K562 (cell line): ENCODE measurements at regions not wholly inside any gene's neighbourhood (a gene's known extent, or its start where the extent isn't known, plus 50 kb on each side); places are given as distances from the start of the nearest gene placed in this dataset.

ENCODE experiments used
- ATAC-seq: fragments of 200-7000 bp; cut with Tn5 transposase; 3 replicates; pipeline ENCODE4 v1.9.1; 2020; ENCODE audit warnings: moderate library complexity
- BruUV-seq: library from RNA; stranded (reverse); fragments of 400-500 nt; replicated peaks from 2 replicates; lab custom pipeline; 2021; lab: Mats Ljungman, UMichigan
- CTCF ChIA-PET: fragments of 300-600 bp; formaldehyde crosslinking; extraction: SDS; loops from one replicate; lab custom pipeline; 2021; ENCODE audit warnings: low intra/inter-chr PET ratio; lab: Yijun Ruan, JAX
- POLR2A ChIA-PET: fragments of 300-600, 350-650 bp; sonication (Branson Sonifier 250); formaldehyde crosslinking; extraction: SDS; loops from one replicate; lab custom pipeline; 2021; ENCODE audit warnings: antibody characterized with exemption, inconsistent platforms; lab: Yijun Ruan, JAX
- DNase-seq, 4 experiments: peaks; one replicate each; pipeline versions ENCODE4 v3.0.0 to v3.0.0-alpha.2; 2011 to 2018; ENCODE audit warnings: low spot score in 3 of 4, mixed read lengths in 3 of 4; ENCODE audit errors: extremely low read depth in 1 of 4
- FAIRE-seq: peaks from 2 replicates; lab custom pipeline; 2011; peaks lifted over from hg19 to GRCh38; lab: Jason Lieb, UNC
- H2AFZ ChIP-seq: 2 replicates; pipeline ENCODE4 v1.6.0; 2011; ENCODE audit warnings: low read depth, low read length, control low read depth, inconsistent platforms
- H3K27ac ChIP-seq: fragments of 200-600 bp; 3 replicates; pipeline ENCODE4 v1.8.0; 2011; ENCODE audit warnings: low read depth, mild to moderate bottlenecking, control low read depth, inconsistent platforms, low read length, moderate library complexity, mixed read lengths; ENCODE audit errors: extremely low read depth
- H3K27me3 ChIP-seq, 2 experiments: fragments of 300-600 bp in 1 of 2; 2 replicates in 1 of 2; 3 replicates in 1 of 2; pipeline versions ENCODE4 v1.6.0 to v1.8.0; 2011; ENCODE audit warnings: inconsistent platforms in 2 of 2, low read length in 2 of 2, mild to moderate bottlenecking in 1 of 2, mixed read lengths in 1 of 2, moderate library complexity in 1 of 2; ENCODE audit not compliant: control insufficient read depth in 2 of 2, insufficient read depth in 2 of 2
- H3K36me3 ChIP-seq: fragments of 300-600 bp; 3 replicates; pipeline ENCODE4 v1.8.0; 2011; ENCODE audit warnings: mild to moderate bottlenecking, low read length, inconsistent platforms; ENCODE audit not compliant: control insufficient read depth, insufficient read depth
- H3K4me1 ChIP-seq, 2 experiments: fragments of 200-600 bp in 1 of 2; replicated peaks in 1 of 2; 2 replicates in 1 of 2; 3 replicates in 1 of 2; pipeline versions ENCODE4 v1.5.1 to v1.8.0; 2011; ENCODE audit warnings: inconsistent platforms in 2 of 2, low read length in 2 of 2, mild to moderate bottlenecking in 1 of 2, mixed read lengths in 1 of 2, moderate library complexity in 1 of 2; ENCODE audit not compliant: control insufficient read depth in 2 of 2, insufficient read depth in 2 of 2
- H3K4me2 ChIP-seq: 2 replicates; pipeline ENCODE4 v1.6.1; 2011; ENCODE audit warnings: low read length, control low read depth, inconsistent platforms, mixed read lengths; ENCODE audit not compliant: insufficient read depth
- H3K4me3 ChIP-seq: fragments of 200-600 bp; sonication (generic), shearing (Covaris generic); 2 replicates; pipeline ENCODE4 v1.5.1; 2016; ENCODE audit warnings: control low read depth, inconsistent platforms
- H3K79me2 ChIP-seq: fragments of 200-600 bp; 3 replicates; pipeline ENCODE4 v1.8.0; 2011; ENCODE audit warnings: low read length, inconsistent platforms; ENCODE audit not compliant: control insufficient read depth, insufficient read depth
- H3K9ac ChIP-seq, 2 experiments: 2 replicates each; pipeline versions ENCODE4 v1.6.0 to v1.6.1; 2011; ENCODE audit warnings: low read depth in 2 of 2, low read length in 2 of 2, control low read depth in 1 of 2, inconsistent platforms in 1 of 2, mild to moderate bottlenecking in 1 of 2, mixed read lengths in 1 of 2; ENCODE audit not compliant: insufficient read depth in 1 of 2
- H3K9me1 ChIP-seq: one replicate; pipeline ENCODE4 v1.6.0; 2011; ENCODE audit warnings: inconsistent platforms, mild to moderate bottlenecking, low read length, moderate library complexity; ENCODE audit not compliant: control insufficient read depth, insufficient read depth
- H3K9me3 ChIP-seq: replicated peaks from 2 replicates; pipeline ENCODE4 v1.5.1; 2011; ENCODE audit warnings: low read depth, low read length, inconsistent platforms; ENCODE audit not compliant: control insufficient read depth, insufficient read depth
- H4K20me1 ChIP-seq: replicated peaks from 2 replicates; pipeline ENCODE4 v1.6.1; 2011; ENCODE audit warnings: low read length, inconsistent platforms, mixed read lengths; ENCODE audit not compliant: control insufficient read depth, insufficient read depth
- ETV5 ChIP-seq: sonication (generic); formaldehyde crosslinking; IDR thresholded peaks from 2 replicates; pipeline ENCODE4 v1.4.0; 2020; ENCODE audit warnings: low read depth, mild to moderate bottlenecking, missing genetic modification reagents
- HDAC6 ChIP-seq: IDR thresholded peaks from 2 replicates; pipeline ENCODE4 v1.6.1; 2012; ENCODE audit warnings: low read depth, mild to moderate bottlenecking, control low read depth, inconsistent platforms, low read length, moderate library complexity
- JUN ChIP-seq, 2 experiments: sonication (generic) in 1 of 2; formaldehyde crosslinking in 1 of 2; IDR thresholded peaks; 2 replicates each; pipeline versions ENCODE4 v1.6.1 to v1.8.0; 2012 to 2022; ENCODE audit warnings: borderline replicate concordance in 2 of 2, mild to moderate bottlenecking in 2 of 2, improper control_type of control experiment in 1 of 2, low read depth in 1 of 2, low read length in 1 of 2, missing genetic modification reagents in 1 of 2
- RBFOX2 ChIP-seq: fragments of 200-400 bp; formaldehyde crosslinking; IDR thresholded peaks from 2 replicates; pipeline ENCODE4 v1.6.1; 2017; ENCODE audit warnings: low read depth, mild to moderate bottlenecking, low read length, moderate library complexity
- SMAD1 ChIP-seq: fragments of 150-350 bp; IDR thresholded peaks from 2 replicates; pipeline ENCODE4 v1.6.1; 2014; ENCODE audit warnings: low read length, low read depth; ENCODE audit not compliant: partially characterized antibody
- TARDBP ChIP-seq: fragments of 450-650 bp; IDR thresholded peaks from 2 replicates; pipeline ENCODE4 v1.6.1; 2016
- ZNF57 ChIP-seq: fragments of 450-650 bp; formaldehyde crosslinking; IDR thresholded peaks from 2 replicates; pipeline ENCODE4 v1.4.0; 2020; ENCODE audit warnings: mild to moderate bottlenecking, moderate library complexity
- WGBS: fragments of 100-300 bp; shearing (Covaris generic); methylation state at CpG from one replicate; pipeline ENCODE4 v1.1.6; 2016; ENCODE audit warnings: low coverage, mixed read lengths; ENCODE audit not compliant: insufficient coverage; ENCODE audit errors: missing lambda C conversion rate; 5-methylcytosine and 5-hydroxymethylcytosine counted together
- in situ Hi-C: fragments of 300-500 bp; cut with MboI; formaldehyde crosslinking; loops from 4 replicates; pipeline ENCODE4 v1.15.0; 2018; ENCODE audit warnings: inconsistent platforms, mixed read lengths
- intact Hi-C: fragments of 100-400 bp; cut with micrococcal nuclease; formaldehyde crosslinking; loops from 2 replicates; pipeline ENCODE4 v1.14.2; 2022

- no peaks in the 10 kb centered on the region for H4K20me1 ChIP-seq
- no peaks in the 10 kb centered on the region for H3K36me3 ChIP-seq
- no peak for DNase-seq
- ChIA-PET CTCF (no interaction called here), POLR2A (no interaction called here)
- H3K4me2 ChIP-seq: no peak overlapping the region
- in situ Hi-C loops (no loop called here), intact Hi-C loops (no loop called here)
- no peaks in the 10 kb centered on the region for H3K9me3 ChIP-seq
- no peaks in the 10 kb centered on the region for H3K4me1 ChIP-seq
- no peak overlapping the region for H2AFZ ChIP-seq
- no peak for FAIRE-seq
- WGBS: 2% methylated on average over 9 of the region's 9 CpGs
- no peak for TF ChIP-seq HDAC6
- no peak for TF ChIP-seq TARDBP
- no peak for TF ChIP-seq ETV5 (CRISPR knock-in tag)
- no peak for TF ChIP-seq ZNF57 (CRISPR knock-in tag)
- no peak for TF ChIP-seq SMAD1
- TF ChIP-seq JUN (IDR thresholded peaks at IDR 0.05; ENCODE audit: borderline replicate concordance, low read depth, low read length): no peak
- TF ChIP-seq JUN (CRISPR knock-in tag; IDR thresholded peaks at IDR 0.05; ENCODE audit: borderline replicate concordance): no peak
- no peak for TF ChIP-seq RBFOX2
- peaks cover 2 to 28% of the 10 kb centered on the region in 2 experiments; a peak in 3 of 5 replicates for H3K27me3 ChIP-seq
- H3K4me3 ChIP-seq: no peak overlapping the region
- ATAC-seq: no peak
- BruUV-seq: no TSS peak
- H3K79me2 ChIP-seq: no peaks in the 10 kb centered on the region
- H3K9me1 ChIP-seq: no peaks in the 10 kb centered on the region
- H3K9ac ChIP-seq: no peak overlapping the region
- H3K27ac ChIP-seq: no peak overlapping the region
These were observed 117.6 kb upstream of the CDH4 start for GRCh38 chr20:61134296-61135030.
